Bone marrow (tissue), 2 donors: ENCODE measurements at regions not wholly inside any gene's neighbourhood (a gene's known extent, or its start where the extent isn't known, plus 50 kb on each side); places are given as distances from the start of the nearest gene placed in this dataset.
"Not testable (repeated sequence)": the region's sequence is repeated elsewhere in the genome, so short reads cannot be mapped to it uniquely, and the experiment has no call there.

Experiments used
- DNase-seq, 2 donors: peaks; one replicate each; lab custom pipeline; 2025; lab: John Stamatoyannopoulos, UW

- DNase-seq = not testable (repeated sequence)
These were observed 215.4 kb downstream of the NNT start for GRCh38 chr5:43818394-43818793.

DNA sequence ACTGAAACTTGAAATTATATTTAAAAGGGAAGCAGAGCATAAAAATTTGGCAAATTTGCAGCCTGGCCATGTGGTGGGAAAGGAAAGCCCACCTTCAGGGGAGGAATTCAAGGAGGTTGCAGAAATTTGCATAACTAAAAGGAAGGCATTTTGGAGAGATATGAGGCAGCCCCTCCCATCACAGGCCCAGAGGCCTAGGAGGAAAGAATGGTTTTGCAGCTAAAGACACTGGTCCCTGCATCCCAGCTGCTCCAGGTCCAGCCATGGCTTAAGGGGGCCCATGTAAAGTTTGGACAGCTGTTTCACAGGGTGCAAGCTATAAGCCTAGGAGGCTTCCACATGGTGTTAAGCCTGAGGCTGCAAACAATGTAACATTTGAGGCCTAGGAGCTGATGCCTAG is 212.5 kb downstream of the NNT start:
- no peak for DNase-seq

DNA sequence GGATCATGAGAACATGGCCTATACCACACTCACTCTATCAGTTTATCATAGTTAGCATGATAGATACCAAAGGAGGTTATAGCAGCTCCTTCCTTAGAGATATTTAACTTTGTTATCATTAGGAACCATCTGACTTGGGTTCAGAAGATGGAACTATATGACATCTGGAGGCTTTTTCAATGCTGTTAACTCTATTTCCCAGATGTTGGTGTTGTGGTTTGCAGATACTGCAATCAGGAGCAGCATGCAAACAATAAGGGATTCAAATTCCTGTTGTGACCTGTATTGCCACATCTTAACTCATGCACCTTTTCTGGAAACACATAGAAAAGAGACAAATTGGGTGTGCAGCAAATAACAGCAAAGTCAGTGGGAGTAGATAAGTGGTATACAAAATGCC is 201.7 kb downstream of the NNT start:
- DNase-seq = no peak

- DNase-seq = no peak
These were observed 201.1 kb downstream of the NNT start for GRCh38 chr5:43804041-43804440.

GRCh38 chr5:43802651-43803050 is 199.7 kb downstream of the NNT start:
- no peak for DNase-seq

DNA sequence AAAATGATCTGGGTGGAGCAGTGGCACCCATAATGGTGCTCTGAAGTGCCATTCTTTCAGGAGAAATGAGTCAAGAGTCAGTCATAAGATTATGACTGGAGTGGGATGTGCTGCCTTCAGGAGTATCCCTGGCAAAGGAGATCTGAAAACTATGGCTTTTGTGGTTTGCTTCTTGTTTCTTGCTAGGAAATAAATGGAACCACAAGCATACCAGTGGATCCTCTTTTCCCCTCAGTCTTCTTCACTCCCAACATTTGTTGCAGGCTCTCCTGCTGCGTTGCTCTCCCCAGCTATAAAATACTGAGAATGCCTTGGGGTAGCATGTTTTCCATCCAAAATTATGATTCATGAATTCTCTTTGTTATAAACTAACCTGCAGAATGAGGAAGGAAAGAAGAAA is 199.1 kb downstream of the NNT start:
- DNase-seq = no peak

GRCh38 chr5:43798740-43799139 is 195.8 kb downstream of the NNT start:
- DNase-seq = no peak

GRCh38 chr5:43791880-43792279 is 188.9 kb downstream of the NNT start:
- DNase-seq = not testable (repeated sequence)

DNA sequence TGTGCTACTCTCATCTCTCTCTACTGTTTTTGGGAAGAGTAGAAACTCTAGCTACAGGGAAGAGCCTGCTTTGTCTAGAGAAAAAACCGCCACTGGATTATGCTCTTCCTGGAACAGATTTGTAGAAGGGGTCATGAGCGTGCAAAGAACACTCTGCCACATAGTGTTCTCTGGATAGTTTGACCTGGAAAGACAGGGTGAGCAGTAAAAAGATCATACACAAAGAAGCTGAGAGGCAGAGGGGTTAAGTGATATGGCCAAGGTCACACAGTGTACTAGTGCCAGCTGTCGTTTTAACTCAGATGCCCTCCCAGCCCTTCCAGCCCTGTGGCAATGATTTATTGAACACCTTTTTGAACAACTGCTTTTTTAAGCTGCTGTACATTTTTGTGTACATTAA is 182.2 kb downstream of the NNT start:
- DNase-seq = no peak

GRCh38 chr5:43780586-43780985 is 177.6 kb downstream of the NNT start:
- no peak for DNase-seq

- no peak for DNase-seq
These were observed 172.0 kb downstream of the NNT start for GRCh38 chr5:43774881-43775399.

DNA sequence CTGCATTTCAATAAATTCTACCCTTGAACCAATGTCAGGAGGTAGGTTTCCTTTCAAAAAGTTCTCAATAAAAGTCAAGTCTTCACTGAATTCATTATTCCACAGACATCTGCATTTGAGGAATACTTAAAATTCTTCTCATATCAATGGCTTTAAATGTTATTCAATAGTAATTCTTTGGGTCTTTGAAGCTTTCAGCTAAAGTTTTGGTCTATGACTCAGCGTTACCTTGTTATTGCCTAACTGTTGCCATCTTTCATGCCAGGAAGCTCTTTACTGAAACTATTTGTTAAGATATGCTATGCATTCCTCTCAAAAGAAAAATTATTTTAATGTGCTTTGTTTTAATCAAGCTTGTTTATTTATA is 170.5 kb downstream of the NNT start:
- DNase-seq = peak in 1 of 2 donors; percentile 4

DNA sequence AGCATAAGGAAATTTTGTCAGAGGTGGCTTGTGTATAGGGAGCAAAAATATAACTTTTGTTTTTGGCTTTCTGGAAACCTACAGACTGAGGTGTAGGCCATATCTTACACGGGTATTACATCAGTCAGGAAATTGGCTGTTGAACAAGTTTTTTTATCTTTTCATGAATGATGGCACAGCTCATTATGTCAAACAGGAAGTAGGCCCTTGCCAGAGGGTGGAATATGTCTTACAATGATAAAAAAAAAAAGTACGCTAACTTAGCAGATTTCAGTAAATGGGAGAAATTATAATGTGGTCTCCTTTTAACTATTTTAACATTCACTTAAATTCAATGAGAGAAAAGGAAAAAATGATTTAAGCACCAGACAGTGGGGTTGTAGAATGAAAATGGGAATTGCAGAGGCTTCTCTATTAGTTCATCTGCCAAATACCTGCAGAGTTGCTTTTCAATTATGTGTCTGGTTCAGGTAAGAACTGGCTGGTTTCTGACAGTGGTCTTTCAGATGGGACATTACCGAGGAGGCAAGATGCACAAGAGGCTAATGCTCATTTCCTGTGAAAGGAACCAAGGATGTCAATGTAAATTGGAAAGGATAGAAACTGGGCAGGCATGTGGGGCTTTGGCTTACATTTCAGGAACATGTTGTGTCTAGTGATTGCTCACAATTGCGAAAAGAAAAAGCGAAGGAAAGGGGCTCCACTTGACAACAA is 169.9 kb downstream of the NNT start:
- peak in 1 of 2 donors; percentile 47 for DNase-seq

GRCh38 chr5:43772458-43772763 is 169.4 kb downstream of the NNT start:
- DNase-seq = no peak

DNA sequence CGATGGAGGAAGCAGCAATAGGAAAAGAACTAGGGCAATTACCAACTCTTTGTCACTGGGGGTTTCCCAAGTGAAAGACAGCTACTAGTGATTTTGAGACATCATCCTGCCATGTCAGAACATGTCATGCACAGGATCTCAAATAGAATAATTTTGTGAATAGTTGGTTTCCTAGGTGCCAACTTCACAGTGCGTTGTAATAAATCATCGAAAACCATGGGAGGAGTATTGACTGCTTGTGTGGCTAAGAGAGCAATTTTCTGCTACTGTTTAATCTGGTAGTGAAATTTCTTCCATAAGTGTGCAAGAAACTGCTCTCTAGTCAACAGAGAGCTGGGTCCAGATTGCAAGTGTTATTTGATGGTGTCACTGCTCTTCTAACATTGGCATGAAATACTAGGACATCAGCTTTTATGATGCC is 168.6 kb downstream of the NNT start:
- DNase-seq = peak in 1 of 2 donors; percentile 20

- DNase-seq = no peak
These were observed 166.8 kb downstream of the NNT start for GRCh38 chr5:43769571-43770355.
